ENCODE measurements at regions not wholly inside any gene's neighbourhood (a gene's known extent, or its start where the extent isn't known, plus 50 kb on each side); places are given as distances from the start of the nearest gene placed in this dataset.

GRCh38 chr20:23277316-23277715 lies 73.3 kb upstream of the NXT1 start:
- TF ChIP-seq POLR2A (IDR thresholded peaks at IDR 0.05; ENCODE audit: low read length): no peak
- no peak for TF ChIP-seq GATA1 (IDR thresholded peaks at IDR 0.05; ENCODE audit: low read depth, low read length)
